ENCODE measurements at regions not wholly inside any gene's neighbourhood (a gene's known extent, or its start where the extent isn't known, plus 50 kb on each side); places are given as distances from the start of the nearest gene placed in this dataset.

- in situ Hi-C loops (cut with HindIII; ENCODE audit: low pct_unique_long_range_greater_than_20kb, low sequenced_read_pairs) = no loop called here
- peak; percentile 46 for DNase-seq (ENCODE audit: low read depth, low spot score)
Measured at GRCh38 chr17:77409282-77410161, 268.8 kb downstream of the SEC14L1 start.

GRCh38 chr17:77410470-77410869, 269.7 kb downstream of the SEC14L1 start:
- in situ Hi-C loops (cut with HindIII; ENCODE audit: low pct_unique_long_range_greater_than_20kb, low sequenced_read_pairs) = no loop called here
- DNase-seq (ENCODE audit: low read depth, low spot score) = no peak

- in situ Hi-C loops (cut with HindIII; ENCODE audit: low pct_unique_long_range_greater_than_20kb, low sequenced_read_pairs) = no loop called here
- DNase-seq (ENCODE audit: low read depth, low spot score) = no peak
Measured at GRCh38 chr17:77414811-77415400, 274.1 kb downstream of the SEC14L1 start.

GRCh38 chr17:77416105-77416713, 275.4 kb downstream of the SEC14L1 start:
- DNase-seq (ENCODE audit: low read depth, low spot score) = no peak
- in situ Hi-C loops (cut with HindIII; ENCODE audit: low pct_unique_long_range_greater_than_20kb, low sequenced_read_pairs) = no loop called here

GRCh38 chr17:77417575-77417974, 276.8 kb downstream of the SEC14L1 start:
- DNase-seq (ENCODE audit: low read depth, low spot score) = no peak
- in situ Hi-C loops (cut with HindIII; ENCODE audit: low pct_unique_long_range_greater_than_20kb, low sequenced_read_pairs) = no loop called here

- in situ Hi-C loops (cut with HindIII; ENCODE audit: low pct_unique_long_range_greater_than_20kb, low sequenced_read_pairs) = no loop called here
- DNase-seq (ENCODE audit: low read depth, low spot score) = no peak
Measured at GRCh38 chr17:77418609-77419008, 277.8 kb downstream of the SEC14L1 start.

- in situ Hi-C loops (cut with HindIII; ENCODE audit: low pct_unique_long_range_greater_than_20kb, low sequenced_read_pairs) = no loop called here
Measured at GRCh38 chr17:77419095-77419494, 278.3 kb downstream of the SEC14L1 start.

GRCh38 chr17:77419547-77420094, 278.9 kb downstream of the SEC14L1 start:
- DNase-seq (ENCODE audit: low read depth, low spot score) = no peak
- in situ Hi-C loops (cut with HindIII; ENCODE audit: low pct_unique_long_range_greater_than_20kb, low sequenced_read_pairs) = no loop called here

More at GRCh38 chr17:77419095-77419494, 278.3 kb downstream of the SEC14L1 start:
- DNase-seq (ENCODE audit: low read depth, low spot score) = no peak

GRCh38 chr17:77420095-77420803, 279.5 kb downstream of the SEC14L1 start:
- DNase-seq (ENCODE audit: low read depth, low spot score) = no peak
- in situ Hi-C loops (cut with HindIII; ENCODE audit: low pct_unique_long_range_greater_than_20kb, low sequenced_read_pairs) = no loop called here

GRCh38 chr17:77420804-77421629, 280.2 kb downstream of the SEC14L1 start:
- no peak for DNase-seq (ENCODE audit: low read depth, low spot score)
- in situ Hi-C loops (cut with HindIII; ENCODE audit: low pct_unique_long_range_greater_than_20kb, low sequenced_read_pairs) = no loop called here

GRCh38 chr17:77421630-77421972, 280.8 kb downstream of the SEC14L1 start:
- no peak for DNase-seq (ENCODE audit: low read depth, low spot score)
- in situ Hi-C loops (cut with HindIII; ENCODE audit: low pct_unique_long_range_greater_than_20kb, low sequenced_read_pairs) = no loop called here

GRCh38 chr17:77422104-77422747, 281.5 kb downstream of the SEC14L1 start:
- no peak for DNase-seq (ENCODE audit: low read depth, low spot score)
- in situ Hi-C loops (cut with HindIII; ENCODE audit: low pct_unique_long_range_greater_than_20kb, low sequenced_read_pairs) = no loop called here

- DNase-seq (ENCODE audit: low read depth, low spot score) = no peak
- in situ Hi-C loops (cut with HindIII; ENCODE audit: low pct_unique_long_range_greater_than_20kb, low sequenced_read_pairs) = no loop called here
Measured at GRCh38 chr17:77422748-77423113, 282.0 kb downstream of the SEC14L1 start.

GRCh38 chr17:77423589-77424451, 283.1 kb downstream of the SEC14L1 start:
- DNase-seq (ENCODE audit: low read depth, low spot score) = no peak
- in situ Hi-C loops (cut with HindIII; ENCODE audit: low pct_unique_long_range_greater_than_20kb, low sequenced_read_pairs) = no loop called here

- peak; percentile 54 for DNase-seq (ENCODE audit: low read depth, low spot score)
- in situ Hi-C loops (cut with HindIII; ENCODE audit: low pct_unique_long_range_greater_than_20kb, low sequenced_read_pairs) = no loop called here
Measured at GRCh38 chr17:77424585-77425344, 284.0 kb downstream of the SEC14L1 start.
